ENCODE measurements at regions not wholly inside any gene's neighbourhood (a gene's known extent, or its start where the extent isn't known, plus 50 kb on each side); places are given as distances from the start of the nearest gene placed in this dataset.
"Not testable (repeated sequence)": the region's sequence is repeated elsewhere in the genome, so short reads cannot be mapped to it uniquely, and the experiment has no call there.

- no peak for DNase-seq (ENCODE audit: low spot score)
These were observed 93.7 kb upstream of the SRSF6 start for GRCh38 chr20:43364001-43364400.

GRCh38 chr20:43363506-43363905 is 94.2 kb upstream of the SRSF6 start:
- DNase-seq (ENCODE audit: low spot score): no peak

DNA sequence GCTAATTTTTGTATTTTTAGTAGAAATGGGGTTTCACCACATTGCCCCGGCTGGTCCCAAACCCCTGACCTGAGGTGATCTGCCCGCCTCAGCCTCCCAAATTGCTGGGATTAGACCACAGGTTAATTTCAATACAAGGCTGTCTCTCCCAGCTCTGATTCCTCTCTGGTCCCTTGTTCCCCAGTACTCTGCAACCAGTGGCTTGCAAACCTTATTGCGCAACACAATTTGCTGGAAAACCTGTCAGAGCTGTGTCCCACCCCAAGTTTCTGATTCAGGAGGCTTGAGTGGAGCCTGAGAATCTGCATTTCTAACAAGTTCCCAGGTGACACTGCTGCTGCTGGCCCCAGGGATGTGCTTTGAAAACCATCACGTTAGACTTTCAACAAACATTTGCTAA is 96.2 kb upstream of the SRSF6 start:
- DNase-seq (ENCODE audit: low spot score): no peak

- no peak for DNase-seq (ENCODE audit: low spot score)
These were observed 97.7 kb upstream of the SRSF6 start for GRCh38 chr20:43360016-43360415.

DNA sequence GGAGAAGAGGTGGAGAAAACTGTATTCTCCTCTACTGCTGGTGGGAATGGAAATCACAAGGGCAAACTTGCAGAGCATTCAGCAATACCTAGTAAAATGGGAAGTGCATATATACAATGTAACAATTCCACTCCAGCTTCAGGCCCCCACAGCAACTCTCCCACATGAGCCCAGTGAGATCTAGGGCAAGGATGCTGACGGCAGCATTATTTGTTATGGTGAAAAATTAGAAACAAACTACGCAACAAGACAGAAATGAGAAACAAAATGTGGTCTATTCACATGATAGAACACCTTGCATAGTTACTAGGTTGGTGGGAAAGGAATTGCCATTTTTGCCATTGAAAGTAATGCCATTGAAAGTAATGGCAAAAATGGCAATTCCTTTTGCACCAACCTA is 98.9 kb upstream of the SRSF6 start:
- DNase-seq (ENCODE audit: low spot score): no peak

GRCh38 chr20:43357352-43357751 is 100.3 kb upstream of the SRSF6 start:
- DNase-seq (ENCODE audit: low spot score): no peak

DNA sequence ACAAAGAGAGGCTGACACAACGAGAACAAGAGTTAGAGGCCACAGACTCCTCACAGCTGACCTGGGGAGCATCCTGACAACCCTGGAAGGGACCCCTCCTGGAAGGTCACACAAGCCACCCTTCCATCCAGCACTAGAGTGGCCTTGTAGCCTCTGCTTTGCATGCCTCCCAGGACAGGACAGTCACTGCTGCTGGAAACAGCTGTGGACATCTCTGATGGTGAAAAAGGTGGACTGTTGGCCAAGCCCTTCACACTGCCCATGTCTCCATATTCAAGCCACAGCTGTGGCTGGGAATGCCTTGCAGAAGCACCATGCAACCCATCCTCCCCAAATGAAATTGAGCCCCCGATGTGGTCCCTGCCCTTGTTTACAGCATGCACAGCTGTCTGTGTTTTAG is 102.1 kb upstream of the SRSF6 start:
- DNase-seq (ENCODE audit: low spot score): no peak

GRCh38 chr20:43352996-43353395 is 104.7 kb upstream of the SRSF6 start:
- no peak for DNase-seq (ENCODE audit: low spot score)

DNA sequence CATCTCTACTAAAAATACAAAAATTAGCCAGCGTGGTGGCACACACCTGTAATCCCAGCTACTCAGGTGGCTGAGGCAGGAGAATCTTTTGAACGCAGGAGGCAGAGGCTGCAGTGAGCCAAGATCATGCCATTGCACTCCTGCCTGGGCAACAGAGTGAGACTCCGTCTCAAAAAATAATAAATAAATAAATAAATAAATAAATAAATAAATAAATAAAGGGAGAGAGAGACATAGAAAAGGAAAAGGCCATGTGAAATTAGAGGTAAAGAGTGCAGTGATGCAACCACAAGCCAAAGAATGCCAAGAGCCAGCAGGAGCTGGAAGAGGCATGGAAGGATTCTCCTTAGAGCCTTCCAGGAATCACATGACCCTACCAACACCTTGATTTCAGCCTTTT is 107.0 kb upstream of the SRSF6 start:
- not testable (repeated sequence) for DNase-seq (ENCODE audit: low spot score)

- DNase-seq (ENCODE audit: low spot score): no peak
These were observed 107.9 kb upstream of the SRSF6 start for GRCh38 chr20:43349841-43350240.

GRCh38 chr20:43347839-43348238 is 109.9 kb upstream of the SRSF6 start:
- DNase-seq (ENCODE audit: low spot score): not testable (repeated sequence)

DNA sequence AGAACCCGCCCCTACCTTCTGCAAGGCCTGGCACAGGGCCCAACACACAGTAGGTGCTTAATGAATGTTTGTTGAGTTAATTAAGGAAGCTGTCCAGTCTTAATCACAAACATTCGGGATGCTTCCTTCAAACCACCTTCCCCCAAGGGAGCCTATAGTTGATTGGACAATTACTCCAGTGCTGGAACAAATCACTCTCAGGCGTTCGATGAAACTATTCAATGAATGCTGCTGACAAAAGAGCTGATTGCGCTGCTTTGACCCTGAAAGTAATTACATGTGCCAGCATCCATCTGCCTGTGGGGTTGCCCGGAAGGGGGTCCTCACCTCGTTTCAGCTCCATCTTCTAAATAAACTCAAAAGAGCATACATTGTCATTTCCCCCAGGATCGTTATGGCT is 112.0 kb upstream of the SRSF6 start:
- no peak for DNase-seq (ENCODE audit: low spot score)

- no peak for DNase-seq (ENCODE audit: low spot score)
These were observed 116.2 kb upstream of the SRSF6 start for GRCh38 chr20:43341511-43341910.

- no peak for DNase-seq (ENCODE audit: low spot score)
These were observed 120.7 kb upstream of the SRSF6 start for GRCh38 chr20:43337036-43337435.

GRCh38 chr20:43334080-43334479 is 123.6 kb upstream of the SRSF6 start:
- DNase-seq (ENCODE audit: low spot score): no peak

GRCh38 chr20:43331906-43332305 is 125.8 kb upstream of the SRSF6 start:
- DNase-seq (ENCODE audit: low spot score): no peak

GRCh38 chr20:43328697-43329096 is 129.0 kb upstream of the SRSF6 start:
- no peak for DNase-seq (ENCODE audit: low spot score)

- not testable (repeated sequence) for DNase-seq (ENCODE audit: low spot score)
These were observed 130.5 kb upstream of the SRSF6 start for GRCh38 chr20:43327234-43327633.

DNA sequence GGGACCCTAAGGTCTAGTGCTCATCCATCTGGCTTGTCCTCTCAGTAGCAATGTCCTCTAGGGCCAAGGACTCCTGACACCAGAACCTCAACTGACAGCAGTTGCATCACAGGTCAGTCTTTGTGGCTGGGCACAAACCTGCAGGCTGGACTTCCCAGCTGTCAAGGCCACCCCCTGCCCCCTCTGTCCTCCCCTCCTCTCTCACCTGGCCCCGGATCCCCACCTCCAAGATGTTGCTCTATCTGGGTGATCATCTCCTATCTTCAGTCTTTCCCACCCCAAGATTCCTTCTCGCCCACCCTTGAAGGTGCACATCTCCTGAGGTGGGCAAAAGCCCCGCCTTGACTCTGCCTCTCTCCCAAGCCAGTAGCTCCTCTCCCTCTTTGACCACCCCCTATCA is 131.8 kb upstream of the SRSF6 start:
- no peak for DNase-seq (ENCODE audit: low spot score)

GRCh38 chr20:43323592-43323991 is 133.9 kb upstream of the PTPRT start:
- no peak for DNase-seq (ENCODE audit: low spot score)

GRCh38 chr20:43322851-43323250 is 133.1 kb upstream of the PTPRT start:
- no peak for DNase-seq (ENCODE audit: low spot score)

- no peak for DNase-seq (ENCODE audit: low spot score)
These were observed 130.8 kb upstream of the PTPRT start for GRCh38 chr20:43320536-43320935.

GRCh38 chr20:43318755-43319297 is 129.1 kb upstream of the PTPRT start:
- no peak for DNase-seq (ENCODE audit: low spot score)

GRCh38 chr20:43316271-43316670 is 126.6 kb upstream of the PTPRT start:
- no peak for DNase-seq (ENCODE audit: low spot score)

- no peak for DNase-seq (ENCODE audit: low spot score)
These were observed 119.6 kb upstream of the PTPRT start for GRCh38 chr20:43309266-43309665.

Data from H4 (cell line).